ENCODE measurements at regions not wholly inside any gene's neighbourhood (a gene's known extent, or its start where the extent isn't known, plus 50 kb on each side); places are given as distances from the start of the nearest gene placed in this dataset.

DNA sequence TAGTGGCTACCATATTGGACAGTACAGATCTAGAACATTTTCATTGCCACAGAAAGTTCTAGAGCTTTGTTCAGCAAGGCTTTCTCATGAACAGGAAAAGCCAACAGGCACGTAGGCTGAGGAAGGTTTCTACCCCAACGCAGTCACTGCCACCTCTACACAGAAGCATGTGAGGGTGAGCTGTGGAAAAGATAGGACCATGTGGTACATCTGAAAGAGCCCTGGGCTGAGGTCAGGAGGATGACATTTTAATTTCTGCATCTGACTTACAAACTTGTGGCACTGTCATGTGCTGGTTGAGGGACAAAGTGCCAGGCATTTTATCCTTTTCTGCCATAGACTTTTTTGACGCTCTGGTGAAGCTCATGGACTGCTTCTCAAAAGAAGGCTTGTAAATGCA is 454.2 kb downstream of the BCOR start:
- ATAC-seq (no peak), DNase-seq (no peak)
- WGBS (ENCODE audit: insufficient coverage): 24% methylated on average over 2 of the region's 3 CpGs
- Histone ChIP-seq H3K4me3 (ENCODE audit: low read length) (no peak overlapping the region), H3K4me1 (ENCODE audit: control insufficient read depth, insufficient read depth, low read length) (no peaks in the 10 kb centered on the region), H3K9me3 (ENCODE audit: control insufficient read depth, insufficient read depth, low read length) (no peaks in the 10 kb centered on the region), H3K27me3 (ENCODE audit: control insufficient read depth, insufficient read depth, low read length) (no peaks in the 10 kb centered on the region), H3K36me3 (ENCODE audit: control insufficient read depth, insufficient read depth, low read length) (no peaks in the 10 kb centered on the region), H3K27ac (ENCODE audit: low read length) (no peak overlapping the region)
- Mint-ChIP-seq H3K27ac (no peak overlapping the region), H3K36me3 (no peaks in the 10 kb centered on the region), H3K9me3 (no peaks in the 10 kb centered on the region), H3K27me3 (ENCODE audit: low read depth in 2 of 2) (peaks cover 8 to 19% of the 10 kb centered on the region in 2 donors), H3K4me1 (no peaks in the 10 kb centered on the region), H3K4me3 (no peak overlapping the region)
- TF ChIP-seq, protein P1, sequence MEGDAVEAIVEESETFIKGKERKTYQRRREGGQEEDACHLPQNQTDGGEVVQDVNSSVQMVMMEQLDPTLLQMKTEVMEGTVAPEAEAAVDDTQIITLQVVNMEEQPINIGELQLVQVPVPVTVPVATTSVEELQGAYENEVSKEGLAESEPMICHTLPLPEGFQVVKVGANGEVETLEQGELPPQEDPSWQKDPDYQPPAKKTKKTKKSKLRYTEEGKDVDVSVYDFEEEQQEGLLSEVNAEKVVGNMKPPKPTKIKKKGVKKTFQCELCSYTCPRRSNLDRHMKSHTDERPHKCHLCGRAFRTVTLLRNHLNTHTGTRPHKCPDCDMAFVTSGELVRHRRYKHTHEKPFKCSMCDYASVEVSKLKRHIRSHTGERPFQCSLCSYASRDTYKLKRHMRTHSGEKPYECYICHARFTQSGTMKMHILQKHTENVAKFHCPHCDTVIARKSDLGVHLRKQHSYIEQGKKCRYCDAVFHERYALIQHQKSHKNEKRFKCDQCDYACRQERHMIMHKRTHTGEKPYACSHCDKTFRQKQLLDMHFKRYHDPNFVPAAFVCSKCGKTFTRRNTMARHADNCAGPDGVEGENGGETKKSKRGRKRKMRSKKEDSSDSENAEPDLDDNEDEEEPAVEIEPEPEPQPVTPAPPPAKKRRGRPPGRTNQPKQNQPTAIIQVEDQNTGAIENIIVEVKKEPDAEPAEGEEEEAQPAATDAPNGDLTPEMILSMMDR (IDR thresholded peaks at IDR 0.05): no peak
- intact Hi-C loops (cut with micrococcal nuclease): no loop called here

DNA sequence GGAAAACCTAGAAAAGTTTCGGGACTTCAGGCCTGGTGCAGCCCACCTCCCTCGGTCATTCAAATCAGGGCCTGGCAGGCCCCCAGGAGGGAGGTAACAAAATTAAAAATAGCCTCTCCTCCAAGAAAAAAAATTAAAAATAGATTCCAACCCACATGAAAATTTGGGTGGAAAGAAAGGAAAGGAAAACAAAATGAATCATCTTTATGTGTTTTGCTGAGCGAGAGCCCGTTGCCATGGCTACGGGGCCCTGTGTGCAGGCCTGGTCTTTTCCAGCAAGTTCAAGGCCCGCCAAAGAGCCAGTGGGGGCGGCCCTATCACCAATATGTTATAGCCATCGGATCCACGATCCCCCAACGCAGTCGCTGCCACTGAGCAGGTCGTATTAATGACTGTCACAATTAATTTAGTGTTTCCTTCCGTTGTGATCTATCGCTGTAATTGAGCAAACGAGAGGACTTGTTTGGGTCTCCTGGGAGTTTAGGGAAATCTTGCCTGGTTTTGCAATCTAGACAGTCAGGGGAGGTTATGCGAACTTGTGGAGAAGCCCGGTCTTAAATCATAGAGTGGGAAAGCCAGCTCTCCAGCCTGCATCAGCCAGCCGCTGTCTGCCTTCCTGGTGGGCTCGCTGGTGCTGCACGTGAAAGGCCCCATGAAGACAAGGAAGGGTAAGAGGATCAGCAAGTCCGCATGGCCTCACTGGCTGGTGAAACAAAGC is 452.4 kb downstream of the BCOR start:
- intact Hi-C loops (cut with micrococcal nuclease): no loop called here
- H3K9me3 Mint-ChIP-seq: no peaks in the 10 kb centered on the region
- H3K36me3 ChIP-seq (ENCODE audit: control insufficient read depth, insufficient read depth, low read length): no peaks in the 10 kb centered on the region

DNA sequence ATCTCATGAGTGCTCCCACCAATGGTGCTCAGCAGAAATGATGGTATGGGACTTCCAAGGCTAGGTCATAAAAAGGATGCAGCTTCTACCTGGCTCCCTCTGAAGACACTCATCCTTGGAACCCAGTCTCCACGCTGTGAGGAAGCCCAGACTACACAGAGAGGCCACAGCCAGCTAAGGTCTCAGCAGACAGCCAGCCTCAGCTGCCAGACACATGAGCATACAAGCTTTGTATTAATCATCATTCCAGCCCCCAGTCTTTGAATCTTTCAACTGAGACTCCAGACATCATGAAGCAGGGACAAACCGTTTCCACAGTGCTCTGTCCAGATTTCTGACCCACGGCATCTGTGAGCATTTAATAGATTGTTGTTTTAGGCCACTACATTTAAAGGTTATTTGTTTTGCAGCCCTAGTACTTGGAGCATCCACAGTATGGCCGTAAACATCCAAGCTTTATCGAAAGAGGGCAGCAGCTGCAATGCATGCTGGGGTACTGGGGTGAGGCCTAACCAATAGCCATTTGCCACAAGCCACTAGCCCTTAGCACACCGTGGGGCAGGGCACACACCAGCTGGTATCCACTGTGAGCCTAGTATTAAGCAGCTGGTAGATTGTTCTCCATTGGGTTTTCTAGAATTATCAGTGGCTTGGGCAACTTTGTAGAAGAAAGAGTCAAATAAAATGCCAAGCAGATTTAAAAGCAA is 449.1 kb downstream of the BCOR start:
- Histone ChIP-seq H3K9me3 (ENCODE audit: control insufficient read depth, insufficient read depth, low read length) (no peaks in the 10 kb centered on the region), H3K4me1 (ENCODE audit: control insufficient read depth, insufficient read depth, low read length) (no peaks in the 10 kb centered on the region), H3K36me3 (ENCODE audit: control insufficient read depth, insufficient read depth, low read length) (no peaks in the 10 kb centered on the region), H3K27me3 (ENCODE audit: control insufficient read depth, insufficient read depth, low read length) (no peaks in the 10 kb centered on the region), H3K4me3 (ENCODE audit: low read length) (no peak overlapping the region), H3K27ac (ENCODE audit: low read length) (no peak overlapping the region)
- ATAC-seq (no peak), DNase-seq (no peak)
- Mint-ChIP-seq H3K4me3 (no peak overlapping the region), H3K9me3 (no peaks in the 10 kb centered on the region), H3K36me3 (no peaks in the 10 kb centered on the region), H3K4me1 (no peaks in the 10 kb centered on the region), H3K27me3 (ENCODE audit: low read depth in 2 of 2) (peaks cover 9 to 33% of the 10 kb centered on the region in 2 donors), H3K27ac (no peak overlapping the region)
- TF ChIP-seq, protein P1 (IDR thresholded peaks at IDR 0.05): no peak
- intact Hi-C loops (cut with micrococcal nuclease): no loop called here
- 92% methylated on average over 5 of the region's 6 CpGs for WGBS (ENCODE audit: insufficient coverage)

More for the DNA sequence above, 452.4 kb downstream of the BCOR start:
- H3K27me3 Mint-ChIP-seq (ENCODE audit: low read depth in 2 of 2): peaks cover 8 to 20% of the 10 kb centered on the region in 2 donors
- no peak overlapping the region for H3K27ac Mint-ChIP-seq
- Histone ChIP-seq H3K4me1 (ENCODE audit: control insufficient read depth, insufficient read depth, low read length) (no peaks in the 10 kb centered on the region), H3K27me3 (ENCODE audit: control insufficient read depth, insufficient read depth, low read length) (no peaks in the 10 kb centered on the region), H3K27ac (ENCODE audit: low read length) (no peak overlapping the region), H3K9me3 (ENCODE audit: control insufficient read depth, insufficient read depth, low read length) (no peaks in the 10 kb centered on the region), H3K4me3 (ENCODE audit: low read length) (no peak overlapping the region)
- ATAC-seq (no peak), DNase-seq (no peak)
- TF ChIP-seq, protein P1 (IDR thresholded peaks at IDR 0.05): no peak
- no peaks in the 10 kb centered on the region for H3K36me3 Mint-ChIP-seq
- WGBS (ENCODE audit: insufficient coverage): 70% methylated on average over 20 of the region's 21 CpGs
- no peak overlapping the region for H3K4me3 Mint-ChIP-seq
- H3K4me1 Mint-ChIP-seq: no peaks in the 10 kb centered on the region

Measured in natural killer cell (primary cell).